ENCODE measurements at regions not wholly inside any gene's neighbourhood (a gene's known extent, or its start where the extent isn't known, plus 50 kb on each side); places are given as distances from the start of the nearest gene placed in this dataset.

DNA sequence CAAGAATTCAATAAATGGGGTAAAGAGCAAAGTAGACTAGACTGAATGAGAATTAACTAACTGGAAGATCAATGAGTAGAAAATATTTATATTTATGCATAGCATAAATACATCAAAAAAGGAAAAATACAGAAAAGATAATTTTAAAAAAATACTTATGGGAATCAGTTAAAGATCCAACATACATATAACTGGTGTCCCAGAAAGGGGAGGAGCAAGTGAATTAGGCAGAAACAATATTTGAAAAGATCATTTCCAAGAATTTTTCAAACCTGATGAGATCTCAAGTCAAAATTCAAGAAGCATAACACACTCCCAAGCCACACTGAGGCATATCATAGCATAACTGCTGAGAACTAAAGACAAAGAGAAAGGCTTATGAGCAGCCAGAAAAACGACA is 62.7 kb upstream of the SHISAL1 start:
- no peak overlapping the region for H3K4me3 ChIP-seq
- peaks cover 0 to 4% (median 0%) of the 10 kb centered on the region in 3 donors for H3K4me1 ChIP-seq
- H3K36me3 ChIP-seq: no peaks in the 10 kb centered on the region
- ATAC-seq: no peak
- no peak overlapping the region for H3K27ac ChIP-seq
- H3K9me3 ChIP-seq: peaks cover 0 to 32% (median 0%) of the 10 kb centered on the region in 3 donors
- TF ChIP-seq EP300 (IDR thresholded peaks at IDR 0.05): no peak
- TF ChIP-seq POLR2A (IDR thresholded peaks at IDR 0.05): no peak
- no peak for TF ChIP-seq POLR2AphosphoS5 (IDR thresholded peaks at IDR 0.05)
- TF ChIP-seq, protein P1, sequence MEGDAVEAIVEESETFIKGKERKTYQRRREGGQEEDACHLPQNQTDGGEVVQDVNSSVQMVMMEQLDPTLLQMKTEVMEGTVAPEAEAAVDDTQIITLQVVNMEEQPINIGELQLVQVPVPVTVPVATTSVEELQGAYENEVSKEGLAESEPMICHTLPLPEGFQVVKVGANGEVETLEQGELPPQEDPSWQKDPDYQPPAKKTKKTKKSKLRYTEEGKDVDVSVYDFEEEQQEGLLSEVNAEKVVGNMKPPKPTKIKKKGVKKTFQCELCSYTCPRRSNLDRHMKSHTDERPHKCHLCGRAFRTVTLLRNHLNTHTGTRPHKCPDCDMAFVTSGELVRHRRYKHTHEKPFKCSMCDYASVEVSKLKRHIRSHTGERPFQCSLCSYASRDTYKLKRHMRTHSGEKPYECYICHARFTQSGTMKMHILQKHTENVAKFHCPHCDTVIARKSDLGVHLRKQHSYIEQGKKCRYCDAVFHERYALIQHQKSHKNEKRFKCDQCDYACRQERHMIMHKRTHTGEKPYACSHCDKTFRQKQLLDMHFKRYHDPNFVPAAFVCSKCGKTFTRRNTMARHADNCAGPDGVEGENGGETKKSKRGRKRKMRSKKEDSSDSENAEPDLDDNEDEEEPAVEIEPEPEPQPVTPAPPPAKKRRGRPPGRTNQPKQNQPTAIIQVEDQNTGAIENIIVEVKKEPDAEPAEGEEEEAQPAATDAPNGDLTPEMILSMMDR (IDR thresholded peaks at IDR 0.05): no peak
- WGBS, 2 donors (ENCODE audit: low coverage in 1 of 2): 50 to 55% methylated on average over 1 of the region's 1 CpG
- no peaks in the 10 kb centered on the region for H3K27me3 ChIP-seq

DNA sequence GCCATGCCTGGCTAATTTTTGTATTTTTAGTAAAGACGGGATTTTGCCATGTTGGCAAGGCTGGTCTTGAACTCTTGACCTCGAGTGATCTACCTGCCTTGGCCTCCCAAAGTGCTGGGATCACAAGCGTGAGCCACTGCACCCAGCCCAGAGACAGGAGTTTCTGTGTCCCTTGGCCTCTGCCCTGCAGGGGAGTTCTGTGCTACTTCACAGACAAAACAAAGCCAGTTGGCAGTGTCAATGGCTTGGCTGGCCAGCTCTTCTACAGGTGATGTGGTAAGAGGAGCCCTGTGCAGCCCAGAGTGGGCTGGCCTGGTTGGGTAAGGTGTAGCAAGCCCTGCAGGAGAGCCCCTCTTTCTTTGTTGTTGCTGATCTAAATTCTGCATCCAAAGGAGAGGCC is 60.5 kb upstream of the SHISAL1 start:
- TF ChIP-seq EP300 (IDR thresholded peaks at IDR 0.05) (no peak), POLR2AphosphoS5 (IDR thresholded peaks at IDR 0.05) (no peak), POLR2A (IDR thresholded peaks at IDR 0.05) (no peak)
- TF ChIP-seq, protein P1 (IDR thresholded peaks at IDR 0.05): no peak
- no peak overlapping the region for H3K4me3 ChIP-seq
- H3K9me3 ChIP-seq: peaks cover 0 to 28% (median 0%) of the 10 kb centered on the region in 3 donors
- H3K27ac ChIP-seq: no peak overlapping the region
- H3K36me3 ChIP-seq: no peaks in the 10 kb centered on the region
- WGBS, 2 donors (ENCODE audit: low coverage in 1 of 2): 92% methylated on average over 2 of the region's 3 CpGs; no CpG with 5 or more reads in 1 of the 2 donors
- ATAC-seq: no peak
- no peaks in the 10 kb centered on the region for H3K4me1 ChIP-seq
- no peaks in the 10 kb centered on the region for H3K27me3 ChIP-seq

DNA sequence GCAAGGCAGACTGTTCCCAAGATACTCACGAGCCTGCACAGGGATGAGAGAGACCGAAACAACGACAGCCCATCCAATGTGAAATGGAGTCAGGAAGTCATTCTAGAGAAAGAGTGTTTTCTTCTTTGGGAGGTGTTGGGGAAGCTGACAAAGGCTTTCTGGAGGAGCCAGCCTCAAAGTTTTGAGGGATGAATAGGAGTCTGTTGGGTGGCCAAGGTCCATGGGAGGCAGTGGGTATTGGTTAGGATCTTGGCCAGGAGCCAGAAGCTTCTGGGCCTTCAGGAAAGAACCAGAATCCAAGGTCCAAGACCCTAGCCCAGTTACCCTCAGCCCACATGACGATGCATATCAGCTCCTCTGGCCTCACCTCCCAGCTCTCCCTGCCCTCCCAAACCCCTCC is 59.9 kb upstream of the SHISAL1 start:
- H3K4me3 ChIP-seq: no peak overlapping the region
- peaks cover 0 to 22% (median 0%) of the 10 kb centered on the region in 3 donors for H3K9me3 ChIP-seq
- no peaks in the 10 kb centered on the region for H3K27me3 ChIP-seq
- ATAC-seq: no peak
- H3K27ac ChIP-seq: no peak overlapping the region
- H3K4me1 ChIP-seq: no peaks in the 10 kb centered on the region
- H3K36me3 ChIP-seq: no peaks in the 10 kb centered on the region
- TF ChIP-seq POLR2AphosphoS5 (IDR thresholded peaks at IDR 0.05) (no peak), EP300 (IDR thresholded peaks at IDR 0.05) (no peak), POLR2A (IDR thresholded peaks at IDR 0.05) (no peak)
- TF ChIP-seq, protein P1 (IDR thresholded peaks at IDR 0.05): no peak
- 90% methylated on average over 3 of the region's 4 CpGs; no CpG with 5 or more reads in 1 of the 2 donors for WGBS, 2 donors (ENCODE audit: low coverage in 1 of 2)

DNA sequence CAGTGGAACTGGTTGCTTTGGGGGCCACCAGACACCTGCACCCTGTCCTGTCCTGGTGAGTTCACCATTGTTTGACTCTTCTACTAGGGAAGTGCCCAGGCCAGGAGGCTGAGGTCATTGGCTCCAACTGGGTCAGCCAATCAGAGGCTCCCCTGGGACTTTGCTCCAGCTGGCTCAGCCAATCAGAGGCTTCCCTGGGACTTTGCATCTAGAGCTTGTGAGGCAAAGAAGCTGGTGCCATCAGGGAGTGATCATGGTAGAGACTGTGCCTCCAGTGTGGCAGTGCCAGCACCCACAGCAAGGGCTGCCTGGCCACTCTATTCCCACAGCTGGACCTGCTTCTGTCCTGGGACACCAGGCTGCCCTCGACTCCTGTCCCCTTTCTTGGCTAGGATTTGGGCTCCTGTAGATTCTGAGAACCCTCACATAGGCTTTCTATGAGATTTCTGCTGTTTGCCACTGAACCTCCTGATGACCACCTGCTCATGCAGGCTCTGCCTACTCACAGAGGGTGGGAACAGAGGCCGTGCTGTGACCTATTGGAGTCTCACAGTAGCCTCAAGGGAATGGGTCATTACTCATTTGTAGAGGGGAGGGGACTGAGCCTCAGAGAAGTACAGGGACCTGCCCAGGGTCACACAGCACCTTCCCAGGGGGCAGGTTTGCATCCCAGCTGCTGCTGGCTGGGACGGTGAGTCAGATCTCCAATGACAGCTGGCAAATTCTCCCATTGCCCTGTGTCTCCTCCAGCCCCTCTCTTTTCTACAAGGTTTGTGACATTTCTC is 59.2 kb upstream of the SHISAL1 start:
- WGBS, 2 donors (ENCODE audit: low coverage in 1 of 2): 67 to 90% methylated on average over 1 to 2 of the region's 3 CpGs

More for the DNA sequence above, 59.2 kb upstream of the SHISAL1 start:
- H3K4me1 ChIP-seq: no peaks in the 10 kb centered on the region
- H3K4me3 ChIP-seq: no peak overlapping the region
- H3K9me3 ChIP-seq: peaks cover 0 to 22% (median 0%) of the 10 kb centered on the region in 3 donors
- no peaks in the 10 kb centered on the region for H3K36me3 ChIP-seq
- TF ChIP-seq, protein P1 (IDR thresholded peaks at IDR 0.05): no peak
- TF ChIP-seq POLR2A (IDR thresholded peaks at IDR 0.05): no peak
- TF ChIP-seq POLR2AphosphoS5 (IDR thresholded peaks at IDR 0.05): no peak
- TF ChIP-seq EP300 (IDR thresholded peaks at IDR 0.05): no peak
- H3K27me3 ChIP-seq: no peaks in the 10 kb centered on the region
- no peak overlapping the region for H3K27ac ChIP-seq
- no peak for ATAC-seq

All from gastroesophageal sphincter (tissue), 4 donors.